ENCODE measurements at regions not wholly inside any gene's neighbourhood (a gene's known extent, or its start where the extent isn't known, plus 50 kb on each side); places are given as distances from the start of the nearest gene placed in this dataset.

- no peak for TF ChIP-seq BHLHE40 (IDR thresholded peaks at IDR 0.05; ENCODE audit: borderline replicate concordance)
- no peak for TF ChIP-seq TARDBP (IDR thresholded peaks at IDR 0.05)
- TF ChIP-seq FOXK2 (IDR thresholded peaks at IDR 0.05): no peak
- TF ChIP-seq SUZ12 (IDR thresholded peaks at IDR 0.05): no peak
- no peak for TF ChIP-seq HDGF (IDR thresholded peaks at IDR 0.05; ENCODE audit: borderline replicate concordance)
- TF ChIP-seq FOXA1 (IDR thresholded peaks at IDR 0.05): no peak
- TF ChIP-seq FOXM1 (IDR thresholded peaks at IDR 0.05; ENCODE audit: borderline replicate concordance): no peak
Measured at GRCh38 chr2:88261725-88262124, 91.6 kb downstream of the THNSL2 start.

All from HEK293T (cell line).